HepG2 (cell line): ENCODE measurements at regions not wholly inside any gene's neighbourhood (a gene's known extent, or its start where the extent isn't known, plus 50 kb on each side); places are given as distances from the start of the nearest gene placed in this dataset.

Experiments used
- ATAC-seq: fragments of 200-7000 bp; cut with Tn5 transposase; 3 replicates; pipeline ENCODE4 v1.9.1; 2020; ENCODE audit warnings: mild to moderate bottlenecking, moderate library complexity
- BruUV-seq: library from RNA; stranded (reverse); fragments of 400-500 nt; replicated peaks from 2 replicates; lab custom pipeline; 2021; lab: Mats Ljungman, UMichigan
- CTCF ChIA-PET: fragments of 300-600 bp; formaldehyde crosslinking; extraction: SDS; loops from one replicate; lab custom pipeline; 2021; ENCODE audit warnings: low total read pairs, inconsistent platforms, low intra/inter-chr PET ratio; lab: Yijun Ruan, JAX
- POLR2A ChIA-PET: fragments of 350-600 bp; sonication (Branson Sonifier 250); formaldehyde crosslinking; loops from one replicate; lab custom pipeline; 2020; ENCODE audit warnings: antibody characterized with exemption, inconsistent platforms; lab: Yijun Ruan, JAX
- DNase-seq: peaks from one replicate; pipeline ENCODE4 v3.0.0-alpha.2; 2015; ENCODE audit warnings: low spot score
- FAIRE-seq: peaks from 3 replicates; lab custom pipeline; 2011; peaks lifted over from hg19 to GRCh38; lab: Jason Lieb, UNC
- H2AFZ ChIP-seq: one replicate; pipeline ENCODE4 v1.6.1; 2011; ENCODE audit warnings: low read length, inconsistent platforms
- H3K27ac ChIP-seq: fragments of 300-600 bp; 3 replicates; pipeline ENCODE4 v1.8.0; 2011; ENCODE audit warnings: mixed run types, mild to moderate bottlenecking, mixed read lengths, low read length, inconsistent platforms; ENCODE audit not compliant: insufficient read depth; ENCODE audit errors: extremely low read length
- H3K27me3 ChIP-seq, 2 experiments: fragments of 200-600 bp in 1 of 2; 2 replicates in 1 of 2; 3 replicates in 1 of 2; pipeline versions ENCODE4 v1.6.0 to v1.8.0; 2011; ENCODE audit warnings: low read length in 2 of 2, mild to moderate bottlenecking in 2 of 2, moderate library complexity in 2 of 2, inconsistent platforms in 1 of 2; ENCODE audit not compliant: insufficient read depth in 2 of 2, control insufficient read depth in 1 of 2
- H3K36me3 ChIP-seq, 2 experiments: fragments of 200-600 bp in 1 of 2; replicated peaks in 1 of 2; 2 replicates in 1 of 2; 3 replicates in 1 of 2; pipeline versions ENCODE4 v1.5.1 to v1.8.0; 2011; ENCODE audit warnings: low read length in 2 of 2, inconsistent platforms in 1 of 2; ENCODE audit not compliant: insufficient read depth in 2 of 2, control insufficient read depth in 1 of 2
- H3K4me1 ChIP-seq: 2 replicates; pipeline ENCODE4 v1.5.1; 2012; ENCODE audit warnings: low read length, inconsistent platforms; ENCODE audit not compliant: insufficient read depth
- H3K4me2 ChIP-seq: 2 replicates; pipeline ENCODE4 v1.6.0; 2011; ENCODE audit warnings: low read depth, low read length, inconsistent platforms
- H3K4me3 ChIP-seq, 3 experiments: fragments of 200-600 bp in 1 of 3; sonication (generic), shearing (Covaris generic) in 1 of 3; replicated peaks in 1 of 3; 2 replicates each; pipeline ENCODE4 v1.5.1; 2011 to 2016; ENCODE audit warnings: low read length in 3 of 3, inconsistent platforms in 2 of 3, low read depth in 2 of 3, mild to moderate bottlenecking in 2 of 3, control low read depth in 1 of 3, mixed read lengths in 1 of 3; ENCODE audit not compliant: insufficient read depth in 1 of 3
- H3K79me2 ChIP-seq: one replicate; pipeline ENCODE4 v1.6.1; 2011; ENCODE audit warnings: low read length, inconsistent platforms; ENCODE audit not compliant: insufficient read depth
- H3K9ac ChIP-seq: 2 replicates; pipeline ENCODE4 v1.6.0; 2011; ENCODE audit warnings: mild to moderate bottlenecking, low read depth, low read length, inconsistent platforms; ENCODE audit not compliant: insufficient read depth
- H3K9me3 ChIP-seq: 2 replicates; pipeline ENCODE4 v1.5.1; 2012; ENCODE audit warnings: mild to moderate bottlenecking, low read length
- H4K20me1 ChIP-seq: 2 replicates; pipeline ENCODE4 v1.6.0; 2011; ENCODE audit warnings: inconsistent platforms, mild to moderate bottlenecking, low read length, moderate library complexity; ENCODE audit not compliant: insufficient read depth
- MZF1 ChIP-seq: sonication (generic); formaldehyde crosslinking; IDR thresholded peaks from 2 replicates; pipeline ENCODE4 v1.8.1; 2023; ENCODE audit warnings: mild to moderate bottlenecking, missing genetic modification reagents, borderline replicate concordance
- TOE1 ChIP-seq: sonication (generic); formaldehyde crosslinking; IDR thresholded peaks from 2 replicates; pipeline ENCODE4 v1.4.0; 2020; ENCODE audit warnings: mild to moderate bottlenecking, missing genetic modification reagents
- ZNF589 ChIP-seq: sonication (generic); formaldehyde crosslinking; conservative IDR thresholded peaks from 2 replicates; pipeline ENCODE4 v1.8.0; 2022; ENCODE audit warnings: mild to moderate bottlenecking, moderate library complexity, missing genetic modification reagents
- WGBS: methylation state at CpG from one replicate; pipeline ENCODE4 v1.1.6; 2017; ENCODE audit warnings: low lambda C conversion rate; 5-methylcytosine and 5-hydroxymethylcytosine counted together
- in situ Hi-C: cut with HindIII; loops from 2 replicates; pipeline ENCODE4 v1.10.0; 2017; ENCODE audit warnings: low pct_unique_long_range_greater_than_20kb; ENCODE audit not compliant: extremely low pct_ligation_motif_present
- intact Hi-C: fragments of 100-400 bp; cut with micrococcal nuclease; formaldehyde crosslinking; loops from one replicate; pipeline ENCODE4 v1.10.0; 2022; ENCODE audit not compliant: unreplicated experiment
- TF ChIP-seq, protein P1 (sequence below): sonication (generic); formaldehyde crosslinking; conservative IDR thresholded peaks from 2 replicates; pipeline ENCODE4 v1.4.0; 2020; ENCODE audit warnings: missing genetic modification reagents
- TF ChIP-seq, protein P2 (sequence below): IDR thresholded peaks from 2 replicates; pipeline ENCODE4 v1.6.1; 2016; ENCODE audit warnings: mild to moderate bottlenecking, missing biosample characterization, missing genetic modification reagents

DNA sequence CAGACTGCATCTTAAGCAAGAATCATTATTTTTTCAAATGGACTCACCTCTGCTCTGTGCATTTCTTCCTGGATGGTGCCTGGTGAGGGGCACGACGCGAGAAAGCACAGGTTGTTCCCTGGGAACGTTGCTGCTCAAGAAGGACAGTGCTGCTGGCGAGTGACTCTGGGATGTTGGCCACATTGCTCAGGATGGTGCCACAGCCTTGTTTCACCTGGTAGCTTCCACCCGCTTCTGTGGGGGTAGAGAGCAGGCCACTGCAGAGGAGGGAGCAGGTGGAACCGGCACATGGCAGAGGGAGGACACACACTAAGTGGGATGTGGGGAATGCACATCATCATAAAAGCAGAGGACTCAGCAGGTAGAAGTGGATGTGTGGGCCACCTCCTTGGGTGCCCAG is 444.7 kb downstream of the TCERG1L start:
- no peak overlapping the region for H3K4me3 ChIP-seq
- H3K79me2 ChIP-seq = no peaks in the 10 kb centered on the region
- no peak overlapping the region for H3K27ac ChIP-seq
- 5% methylated on average over 7 of the region's 7 CpGs for WGBS
- peaks cover 0 to 11% of the 10 kb centered on the region in 2 experiments; a peak in 4 of 5 replicates for H3K27me3 ChIP-seq
- intact Hi-C loops (no loop called here), in situ Hi-C loops (no loop called here)
- no TSS peak for BruUV-seq
- DNase-seq (no peak), FAIRE-seq (no peak), ATAC-seq (no peak)
- no peaks in the 10 kb centered on the region for H4K20me1 ChIP-seq
- H3K9me3 ChIP-seq = no peaks in the 10 kb centered on the region
- POLR2A ChIA-PET = no interaction called here
- no peak overlapping the region for H2AFZ ChIP-seq
- CTCF ChIA-PET = no interaction called here
- H3K4me2 ChIP-seq = no peak overlapping the region
- no peak for TF ChIP-seq ZNF589 (CRISPR knock-in tag)
- TF ChIP-seq, protein P1, sequence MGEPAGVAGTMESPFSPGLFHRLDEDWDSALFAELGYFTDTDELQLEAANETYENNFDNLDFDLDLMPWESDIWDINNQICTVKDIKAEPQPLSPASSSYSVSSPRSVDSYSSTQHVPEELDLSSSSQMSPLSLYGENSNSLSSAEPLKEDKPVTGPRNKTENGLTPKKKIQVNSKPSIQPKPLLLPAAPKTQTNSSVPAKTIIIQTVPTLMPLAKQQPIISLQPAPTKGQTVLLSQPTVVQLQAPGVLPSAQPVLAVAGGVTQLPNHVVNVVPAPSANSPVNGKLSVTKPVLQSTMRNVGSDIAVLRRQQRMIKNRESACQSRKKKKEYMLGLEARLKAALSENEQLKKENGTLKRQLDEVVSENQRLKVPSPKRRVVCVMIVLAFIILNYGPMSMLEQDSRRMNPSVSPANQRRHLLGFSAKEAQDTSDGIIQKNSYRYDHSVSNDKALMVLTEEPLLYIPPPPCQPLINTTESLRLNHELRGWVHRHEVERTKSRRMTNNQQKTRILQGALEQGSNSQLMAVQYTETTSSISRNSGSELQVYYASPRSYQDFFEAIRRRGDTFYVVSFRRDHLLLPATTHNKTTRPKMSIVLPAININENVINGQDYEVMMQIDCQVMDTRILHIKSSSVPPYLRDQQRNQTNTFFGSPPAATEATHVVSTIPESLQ = no peak
- no peak for TF ChIP-seq MZF1 (CRISPR knock-in tag)
- TF ChIP-seq, protein P2, sequence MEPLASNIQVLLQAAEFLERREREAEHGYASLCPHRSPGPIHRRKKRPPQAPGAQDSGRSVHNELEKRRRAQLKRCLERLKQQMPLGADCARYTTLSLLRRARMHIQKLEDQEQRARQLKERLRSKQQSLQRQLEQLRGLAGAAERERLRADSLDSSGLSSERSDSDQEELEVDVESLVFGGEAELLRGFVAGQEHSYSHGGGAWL (CRISPR knock-in tag) = no peak
- no peak for TF ChIP-seq TOE1 (CRISPR knock-in tag)
- no peak overlapping the region for H3K9ac ChIP-seq
- H3K4me1 ChIP-seq = no peaks in the 10 kb centered on the region
- H3K36me3 ChIP-seq = no peaks in the 10 kb centered on the region
